GM18505 (cell line): ENCODE measurements at regions not wholly inside any gene's neighbourhood (a gene's known extent, or its start where the extent isn't known, plus 50 kb on each side); places are given as distances from the start of the nearest gene placed in this dataset.

Source experiments
- ATAC-seq: cut with Tn5 transposase; IDR thresholded peaks from one replicate; pipeline ENCODE4 v1.9.1; 2021; ENCODE audit not compliant: unreplicated experiment
- POLR2A ChIP-seq: IDR thresholded peaks from 4 replicates; pipeline ENCODE4 v1.6.1; 2011; ENCODE audit warnings: borderline replicate concordance; ENCODE audit not compliant: insufficient read depth, insufficient read length; ENCODE audit errors: extremely low read depth

GRCh38 chrX:68932611-68933010 lies 103.8 kb downstream of the EFNB1 start:
- ATAC-seq = no peak
- no peak for TF ChIP-seq POLR2A

- no peak for ATAC-seq
- no peak for TF ChIP-seq POLR2A
Measured at GRCh38 chrX:68931345-68931744, 102.5 kb downstream of the EFNB1 start.

GRCh38 chrX:68930542-68931317 lies 101.9 kb downstream of the EFNB1 start:
- ATAC-seq = no peak

GRCh38 chrX:68929332-68930150 lies 100.7 kb downstream of the EFNB1 start:
- ATAC-seq = no peak
- TF ChIP-seq POLR2A = no peak

More at GRCh38 chrX:68930542-68931317, 101.9 kb downstream of the EFNB1 start:
- TF ChIP-seq POLR2A = no peak

GRCh38 chrX:68928401-68928800 lies 99.6 kb downstream of the EFNB1 start:
- ATAC-seq = no peak
- no peak for TF ChIP-seq POLR2A

- no peak for TF ChIP-seq POLR2A
- ATAC-seq = no peak
Measured at GRCh38 chrX:68927178-68927577, 98.4 kb downstream of the EFNB1 start.

GRCh38 chrX:68923147-68923546 lies 94.3 kb downstream of the EFNB1 start:
- no peak for TF ChIP-seq POLR2A
- no peak for ATAC-seq

- TF ChIP-seq POLR2A = no peak
- ATAC-seq = no peak
Measured at GRCh38 chrX:68922013-68922412, 93.2 kb downstream of the EFNB1 start.

GRCh38 chrX:68920561-68920960 lies 91.7 kb downstream of the EFNB1 start:
- no peak for ATAC-seq
- no peak for TF ChIP-seq POLR2A

- no peak for TF ChIP-seq POLR2A
- no peak for ATAC-seq
Measured at GRCh38 chrX:68919707-68920106, 90.9 kb downstream of the EFNB1 start.

- no peak for TF ChIP-seq POLR2A
- no peak for ATAC-seq
Measured at GRCh38 chrX:68918202-68918601, 89.4 kb downstream of the EFNB1 start.

GRCh38 chrX:68917799-68918198 lies 89.0 kb downstream of the EFNB1 start:
- TF ChIP-seq POLR2A = no peak
- no peak for ATAC-seq

- ATAC-seq = no peak
Measured at GRCh38 chrX:68916891-68917290, 88.1 kb downstream of the EFNB1 start.

GRCh38 chrX:68915778-68916177 lies 87.0 kb downstream of the EFNB1 start:
- peak; percentile 59 for ATAC-seq
- no peak for TF ChIP-seq POLR2A

More at GRCh38 chrX:68916891-68917290, 88.1 kb downstream of the EFNB1 start:
- TF ChIP-seq POLR2A = no peak

GRCh38 chrX:68914479-68914946 lies 85.7 kb downstream of the EFNB1 start:
- no peak for TF ChIP-seq POLR2A
- ATAC-seq = no peak

GRCh38 chrX:68913249-68913547 lies 84.4 kb downstream of the EFNB1 start:
- no peak for ATAC-seq
- TF ChIP-seq POLR2A = no peak
